GM12878 (cell line): ENCODE measurements at regions not wholly inside any gene's neighbourhood (a gene's known extent, or its start where the extent isn't known, plus 50 kb on each side); places are given as distances from the start of the nearest gene placed in this dataset.

Experiments
- ATAC-seq: fragments of 200-7000 bp; cut with Tn5 transposase; 3 replicates; pipeline ENCODE4 v1.9.1; 2020; ENCODE audit warnings: mild to moderate bottlenecking, moderate library complexity
- BruUV-seq: library from RNA; stranded (reverse); fragments of 400-500 nt; replicated peaks from 2 replicates; lab custom pipeline; 2021; lab: Mats Ljungman, UMichigan
- CTCF ChIA-PET: fragments of 300-600 bp; sonication (Branson Sonifier 250); formaldehyde crosslinking; extraction: SDS; loops from one replicate; lab custom pipeline; 2021; ENCODE audit warnings: inconsistent platforms; lab: Yijun Ruan, JAX
- POLR2A ChIA-PET: fragments of 350-600 bp; formaldehyde crosslinking; extraction: SDS; loops from one replicate; lab custom pipeline; 2021; ENCODE audit warnings: inconsistent platforms; lab: Charles Lee
- RAD21 ChIA-PET: fragments of 300-600 bp; sonication (Branson Sonifier 250); formaldehyde crosslinking; loops from one replicate; lab custom pipeline; 2023; ENCODE audit warnings: antibody characterized with exemption; ENCODE audit not compliant: unreplicated experiment; lab: Charles Lee
- SMC1A ChIA-PET: fragments of 300-600 bp; sonication (Branson Sonifier 250); formaldehyde crosslinking; loops from one replicate; lab custom pipeline; 2023; ENCODE audit not compliant: unreplicated experiment, uncharacterized antibody; lab: Charles Lee
- DNase-seq: peaks from one replicate; pipeline ENCODE4 v3.0.0-alpha.2; 2011; ENCODE audit warnings: low read depth, low spot score
- FAIRE-seq: peaks from 3 replicates; lab custom pipeline; 2011; peaks lifted over from hg19 to GRCh38; lab: Jason Lieb, UNC
- H2AFZ ChIP-seq: 2 replicates; pipeline ENCODE4 v1.6.0; 2011; ENCODE audit warnings: low read depth, low read length, control low read depth; ENCODE audit not compliant: control insufficient read depth
- H3K27ac ChIP-seq: 2 replicates; pipeline ENCODE4 v1.5.1; 2011; ENCODE audit warnings: control low read depth; ENCODE audit not compliant: control insufficient read depth, insufficient read depth
- H3K27me3 ChIP-seq, 2 experiments: replicated peaks in 1 of 2; 2 replicates each; pipeline versions ENCODE4 v1.6.0 to v1.6.1; 2011; ENCODE audit warnings: low read length in 1 of 2; ENCODE audit not compliant: control insufficient read depth in 2 of 2, insufficient read depth in 2 of 2
- H3K36me3 ChIP-seq, 2 experiments: 2 replicates each; pipeline ENCODE4 v1.5.1; 2011; ENCODE audit warnings: low read length in 1 of 2; ENCODE audit not compliant: control insufficient read depth in 2 of 2, insufficient read depth in 2 of 2
- H3K4me1 ChIP-seq: 2 replicates; pipeline ENCODE4 v1.6.1; 2011; ENCODE audit warnings: mild to moderate bottlenecking, low read length, moderate library complexity, mixed read lengths; ENCODE audit not compliant: control insufficient read depth, insufficient read depth
- H3K4me2 ChIP-seq: 2 replicates; pipeline ENCODE4 v1.6.0; 2011; ENCODE audit warnings: control low read depth; ENCODE audit not compliant: control insufficient read depth, insufficient read depth
- H3K4me3 ChIP-seq: fragments of 200-600 bp; sonication (generic); 2 replicates; pipeline ENCODE4 v1.5.1; 2016
- H3K79me2 ChIP-seq: 2 replicates; pipeline ENCODE4 v1.6.0; 2011; ENCODE audit warnings: low read length; ENCODE audit not compliant: control insufficient read depth, insufficient read depth
- H3K9ac ChIP-seq: 2 replicates; pipeline ENCODE4 v1.8.0; 2011; ENCODE audit warnings: low read length, control low read depth, mixed read lengths; ENCODE audit not compliant: control insufficient read depth, insufficient read depth
- H3K9me3 ChIP-seq: replicated peaks from 3 replicates; pipeline ENCODE4 v1.5.1; 2011; ENCODE audit warnings: mild to moderate bottlenecking, low read length; ENCODE audit not compliant: control insufficient read depth, insufficient read depth
- H4K20me1 ChIP-seq: 2 replicates; pipeline ENCODE4 v1.6.0; 2011; ENCODE audit not compliant: control insufficient read depth, insufficient read depth
- CUX1 ChIP-seq: IDR thresholded peaks from 2 replicates; pipeline ENCODE4 v1.6.1; 2012; ENCODE audit warnings: improper control_type of control experiment, low read depth, low read length; ENCODE audit not compliant: insufficient replicate concordance
- EED ChIP-seq: sonication (generic); IDR thresholded peaks from 2 replicates; pipeline ENCODE4 v1.6.1; 2016; ENCODE audit warnings: antibody characterized with exemption, low read depth
- JUND ChIP-seq: IDR thresholded peaks from 2 replicates; pipeline ENCODE4 v1.6.1; 2012; ENCODE audit warnings: low read depth, mild to moderate bottlenecking, low read length, improper control_type of control experiment, moderate library complexity
- RELA ChIP-seq: fragments of 450-650 bp; IDR thresholded peaks from 2 replicates; pipeline ENCODE4 v1.8.0; 2014; ENCODE audit warnings: borderline replicate concordance; ENCODE audit not compliant: partially characterized antibody
- SPI1 ChIP-seq: IDR thresholded peaks from 2 replicates; pipeline ENCODE4 v1.6.1; 2011; ENCODE audit warnings: low read depth, mild to moderate bottlenecking, low read length, moderate library complexity, borderline replicate concordance; ENCODE audit not compliant: insufficient read depth
- STAT1 ChIP-seq: fragments of 450-650 bp; conservative IDR thresholded peaks from 2 replicates; pipeline ENCODE4 v1.6.1; 2014; ENCODE audit warnings: antibody characterized with exemption, mild to moderate bottlenecking
- YY1 ChIP-seq: IDR thresholded peaks from 2 replicates; pipeline ENCODE4 v1.6.1; 2011; ENCODE audit warnings: low read depth, mild to moderate bottlenecking, low read length
- ZBTB33 ChIP-seq: fragments of 450-650 bp; IDR thresholded peaks from 2 replicates; pipeline ENCODE4 v1.6.1; 2017; ENCODE audit warnings: mild to moderate bottlenecking
- ZNF207 ChIP-seq: fragments of 450-650 bp; IDR thresholded peaks from 2 replicates; pipeline ENCODE4 v1.6.1; 2014; ENCODE audit warnings: antibody characterized with exemption, mild to moderate bottlenecking, borderline replicate concordance
- ZZZ3 ChIP-seq: IDR thresholded peaks from 2 replicates; pipeline ENCODE4 v1.6.1; 2011; ENCODE audit warnings: low read depth; ENCODE audit not compliant: control insufficient read depth, insufficient read length
- WGBS: methylation state at CpG from one replicate; pipeline ENCODE4 v1.1.6; 2016; ENCODE audit warnings: low lambda C conversion rate; ENCODE audit not compliant: insufficient replicate concordance, insufficient coverage; ENCODE audit errors: missing lambda C conversion rate; 5-methylcytosine and 5-hydroxymethylcytosine counted together
- in situ Hi-C: fragments of 300-500 bp; cut with MboI; formaldehyde crosslinking; loops from 9 replicates; pipeline ENCODE4 v1.14.3; 2018; ENCODE audit warnings: mixed read lengths
- intact Hi-C: fragments of 100-400 bp; cut with micrococcal nuclease; formaldehyde crosslinking; loops from one replicate; pipeline ENCODE4 v1.14.2; 2022; ENCODE audit not compliant: unreplicated experiment
- TF ChIP-seq, protein P1 (sequence below): IDR thresholded peaks from 2 replicates; pipeline ENCODE4 v1.6.1; 2011; ENCODE audit warnings: low read depth, low read length, improper control_type of control experiment, borderline replicate concordance
- TF ChIP-seq, protein P2 (sequence below): fragments of 450-650 bp; conservative IDR thresholded peaks from 2 replicates; pipeline ENCODE4 v1.6.1; 2017; ENCODE audit warnings: mild to moderate bottlenecking, moderate library complexity
- TF ChIP-seq, protein P3 (sequence below): IDR thresholded peaks from 2 replicates; pipeline ENCODE4 v1.6.1; 2012; ENCODE audit warnings: low read depth, low read length, improper control_type of control experiment

DNA sequence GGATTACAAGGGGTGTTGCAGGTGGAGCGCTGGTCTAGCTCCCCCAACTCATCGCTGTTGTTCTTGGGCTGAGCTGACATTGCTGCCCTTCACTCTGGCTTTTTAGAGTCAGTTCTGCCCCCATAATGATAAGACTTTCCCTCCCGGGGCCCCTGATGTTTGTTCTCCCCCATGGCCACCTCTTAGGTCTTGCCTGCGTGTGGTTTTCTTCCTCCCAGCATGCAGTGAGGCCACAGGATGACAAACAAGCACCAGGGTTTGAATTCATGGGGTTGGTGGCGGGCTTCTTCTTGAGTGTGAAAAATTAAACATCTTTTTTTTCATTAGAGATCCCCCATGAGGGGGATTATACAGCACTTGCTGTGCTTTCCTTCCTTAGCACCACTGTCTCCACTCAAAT, 74.1 kb downstream of the CTAGE1 start:
- Histone ChIP-seq H3K27ac (no peak overlapping the region), H3K4me3 (no peak overlapping the region), H3K79me2 (no peaks in the 10 kb centered on the region), H3K4me2 (no peak overlapping the region), H3K27me3 (peaks cover 2 to 4% of the 10 kb centered on the region in 2 experiments), H3K9ac (no peak overlapping the region), H3K9me3 (no peaks in the 10 kb centered on the region), H3K4me1 (no peaks in the 10 kb centered on the region), H4K20me1 (no peaks in the 10 kb centered on the region), H3K36me3 (no peaks in the 10 kb centered on the region), H2AFZ (no peak overlapping the region)
- 20% methylated on average over 5 of the region's 5 CpGs for WGBS
- ChIA-PET RAD21 (no interaction called here), CTCF (no interaction called here), POLR2A (no interaction called here), SMC1A (interaction anchor here (2.5 kb wide), 1 partner anchor 10 kb away, joined by 12 read pairs; no protein-coding TSS in a partner anchor)
- intact Hi-C loops (no loop called here), in situ Hi-C loops (no loop called here)
- no peak for FAIRE-seq
- DNase-seq = no peak
- BruUV-seq = no TSS peak
- no peak for ATAC-seq
- TF ChIP-seq ZNF207 (no peak), RELA (no peak), STAT1 (no peak), SPI1 (no peak), JUND (no peak), CUX1 (no peak), EED (no peak), ZZZ3 (no peak), YY1 (no peak), ZBTB33 (no peak)
- TF ChIP-seq, protein P1, sequence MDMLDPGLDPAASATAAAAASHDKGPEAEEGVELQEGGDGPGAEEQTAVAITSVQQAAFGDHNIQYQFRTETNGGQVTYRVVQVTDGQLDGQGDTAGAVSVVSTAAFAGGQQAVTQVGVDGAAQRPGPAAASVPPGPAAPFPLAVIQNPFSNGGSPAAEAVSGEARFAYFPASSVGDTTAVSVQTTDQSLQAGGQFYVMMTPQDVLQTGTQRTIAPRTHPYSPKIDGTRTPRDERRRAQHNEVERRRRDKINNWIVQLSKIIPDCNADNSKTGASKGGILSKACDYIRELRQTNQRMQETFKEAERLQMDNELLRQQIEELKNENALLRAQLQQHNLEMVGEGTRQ = no peak
- TF ChIP-seq, protein P2, sequence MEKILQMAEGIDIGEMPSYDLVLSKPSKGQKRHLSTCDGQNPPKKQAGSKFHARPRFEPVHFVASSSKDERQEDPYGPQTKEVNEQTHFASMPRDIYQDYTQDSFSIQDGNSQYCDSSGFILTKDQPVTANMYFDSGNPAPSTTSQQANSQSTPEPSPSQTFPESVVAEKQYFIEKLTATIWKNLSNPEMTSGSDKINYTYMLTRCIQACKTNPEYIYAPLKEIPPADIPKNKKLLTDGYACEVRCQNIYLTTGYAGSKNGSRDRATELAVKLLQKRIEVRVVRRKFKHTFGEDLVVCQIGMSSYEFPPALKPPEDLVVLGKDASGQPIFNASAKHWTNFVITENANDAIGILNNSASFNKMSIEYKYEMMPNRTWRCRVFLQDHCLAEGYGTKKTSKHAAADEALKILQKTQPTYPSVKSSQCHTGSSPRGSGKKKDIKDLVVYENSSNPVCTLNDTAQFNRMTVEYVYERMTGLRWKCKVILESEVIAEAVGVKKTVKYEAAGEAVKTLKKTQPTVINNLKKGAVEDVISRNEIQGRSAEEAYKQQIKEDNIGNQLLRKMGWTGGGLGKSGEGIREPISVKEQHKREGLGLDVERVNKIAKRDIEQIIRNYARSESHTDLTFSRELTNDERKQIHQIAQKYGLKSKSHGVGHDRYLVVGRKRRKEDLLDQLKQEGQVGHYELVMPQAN = no peak
- TF ChIP-seq, protein P3, sequence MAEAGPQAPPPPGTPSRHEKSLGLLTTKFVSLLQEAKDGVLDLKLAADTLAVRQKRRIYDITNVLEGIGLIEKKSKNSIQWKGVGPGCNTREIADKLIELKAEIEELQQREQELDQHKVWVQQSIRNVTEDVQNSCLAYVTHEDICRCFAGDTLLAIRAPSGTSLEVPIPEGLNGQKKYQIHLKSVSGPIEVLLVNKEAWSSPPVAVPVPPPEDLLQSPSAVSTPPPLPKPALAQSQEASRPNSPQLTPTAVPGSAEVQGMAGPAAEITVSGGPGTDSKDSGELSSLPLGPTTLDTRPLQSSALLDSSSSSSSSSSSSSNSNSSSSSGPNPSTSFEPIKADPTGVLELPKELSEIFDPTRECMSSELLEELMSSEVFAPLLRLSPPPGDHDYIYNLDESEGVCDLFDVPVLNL = no peak
